H1 (cell line): ENCODE measurements at regions not wholly inside any gene's neighbourhood (a gene's known extent, or its start where the extent isn't known, plus 50 kb on each side); places are given as distances from the start of the nearest gene placed in this dataset.

Experiments used
- ATF2 ChIP-seq: IDR thresholded peaks from 2 replicates; pipeline ENCODE4 v1.6.1; 2012; ENCODE audit warnings: low read length, inconsistent platforms
- CEBPB ChIP-seq: IDR thresholded peaks from 2 replicates; pipeline ENCODE4 v1.6.1; 2012; ENCODE audit warnings: low read depth, low read length
- CTCF ChIP-seq, 3 experiments: IDR thresholded peaks; 1 replicate in 2 of 3; 2 replicates in 1 of 3; pipeline versions ENCODE4 v1.5.1 to v1.6.1; 2011; ENCODE audit warnings: low read length in 3 of 3, mild to moderate bottlenecking in 3 of 3, inconsistent platforms in 2 of 3, low read depth in 1 of 3, moderate library complexity in 1 of 3; ENCODE audit not compliant: insufficient read depth in 1 of 3; ENCODE audit errors: control extremely low read depth in 1 of 3
- EZH2 ChIP-seq: fragments of 200-600 bp; sonication (generic); IDR thresholded peaks from 2 replicates; pipeline ENCODE4 v1.7.1; 2012; ENCODE audit warnings: low read depth, mild to moderate bottlenecking, moderate library complexity, low read length, inconsistent platforms; ENCODE audit not compliant: severe bottlenecking
- GABPA ChIP-seq: IDR thresholded peaks from 2 replicates; pipeline ENCODE4 v1.6.1; 2011; ENCODE audit warnings: mild to moderate bottlenecking, low read length, moderate library complexity, borderline replicate concordance; ENCODE audit not compliant: insufficient read depth
- MAX ChIP-seq: IDR thresholded peaks from 2 replicates; pipeline ENCODE4 v1.6.1; 2012; ENCODE audit warnings: inconsistent platforms
- NANOG ChIP-seq: IDR thresholded peaks from 2 replicates; pipeline ENCODE4 v1.6.1; 2011; ENCODE audit warnings: low read length, low read depth, mild to moderate bottlenecking, inconsistent platforms; ENCODE audit not compliant: insufficient read depth, poor library complexity, severe bottlenecking
- PHF8 ChIP-seq: fragments of 200-600 bp; sonication (generic); conservative IDR thresholded peaks from 2 replicates; pipeline ENCODE4 v1.7.1; 2012; ENCODE audit warnings: low read depth, mild to moderate bottlenecking, inconsistent platforms, low read length, moderate library complexity
- POLR2A ChIP-seq, 2 experiments: IDR thresholded peaks; 1 replicate in 1 of 2; 2 replicates in 1 of 2; pipeline ENCODE4 v1.6.1; 2011; ENCODE audit warnings: low read depth in 2 of 2, low read length in 2 of 2, mild to moderate bottlenecking in 2 of 2; ENCODE audit errors: control extremely low read depth in 1 of 2
- POLR2AphosphoS5 ChIP-seq: IDR thresholded peaks from 2 replicates; pipeline ENCODE4 v1.6.1; 2011; ENCODE audit warnings: low read depth, low read length
- SP1 ChIP-seq: IDR thresholded peaks from 2 replicates; pipeline ENCODE4 v1.6.1; 2011; ENCODE audit warnings: low read depth, low read length
- ZNF274 ChIP-seq: IDR thresholded peaks from 2 replicates; pipeline ENCODE4 v1.7.0; 2012; ENCODE audit warnings: low read length, borderline replicate concordance; ENCODE audit errors: extremely low read depth

GRCh38 chr6:106880952-106881351 lies 93.6 kb downstream of the CD24 start:
- TF ChIP-seq CEBPB = no peak
- TF ChIP-seq CTCF (IDR thresholded peaks at IDR 0.05; ENCODE audit: control extremely low read depth in 1 of 3, insufficient read depth in 1 of 3, low read depth in 1 of 3, low read length in 3 of 3) = no peak
- TF ChIP-seq NANOG = no peak
- TF ChIP-seq SP1 = no peak
- TF ChIP-seq EZH2 = no peak
- no peak for TF ChIP-seq PHF8
- no peak for TF ChIP-seq ATF2
- no peak for TF ChIP-seq POLR2AphosphoS5
- TF ChIP-seq GABPA = no peak
- TF ChIP-seq POLR2A (IDR thresholded peaks at IDR 0.05; ENCODE audit: control extremely low read depth in 1 of 2, low read depth in 2 of 2, low read length in 2 of 2) = no peak
- TF ChIP-seq MAX = no peak
- TF ChIP-seq ZNF274 = no peak
